ENCODE measurements at regions not wholly inside any gene's neighbourhood (a gene's known extent, or its start where the extent isn't known, plus 50 kb on each side); places are given as distances from the start of the nearest gene placed in this dataset.

- no peaks in the 10 kb centered on the region for H3K9me3 ChIP-seq (ENCODE audit: control insufficient read depth in 2 of 2, low read length in 2 of 2)
- H3K4me3 ChIP-seq (ENCODE audit: low read length in 2 of 2) = no peak overlapping the region
- no peaks in the 10 kb centered on the region for H3K27me3 ChIP-seq (ENCODE audit: control insufficient read depth in 1 of 2, insufficient read depth in 2 of 2, low read length in 2 of 2)
- no peak overlapping the region for H3K27ac ChIP-seq (ENCODE audit: low read length)
- no peaks in the 10 kb centered on the region for H3K4me1 ChIP-seq (ENCODE audit: control insufficient read depth, insufficient read depth, low read length)
- no peak overlapping the region for H3K9ac ChIP-seq (ENCODE audit: low read length in 2 of 2)
- no peaks in the 10 kb centered on the region for H3K36me3 ChIP-seq (ENCODE audit: control insufficient read depth in 2 of 2, insufficient read depth in 2 of 2, low read length in 2 of 2)
These were observed 92.7 kb upstream of the ETAA1 start for GRCh38 chr2:67304300-67304890.

GRCh38 chr2:67309281-67309680 lies 87.9 kb upstream of the ETAA1 start:
- Histone ChIP-seq H3K36me3 (ENCODE audit: control insufficient read depth in 2 of 2, insufficient read depth in 2 of 2, low read length in 2 of 2) (no peaks in the 10 kb centered on the region), H3K4me3 (ENCODE audit: low read length in 2 of 2) (no peak overlapping the region), H3K9ac (ENCODE audit: low read length in 2 of 2) (no peak overlapping the region), H3K27me3 (ENCODE audit: control insufficient read depth in 1 of 2, insufficient read depth in 2 of 2, low read length in 2 of 2) (no peaks in the 10 kb centered on the region), H3K4me1 (ENCODE audit: control insufficient read depth, insufficient read depth, low read length) (peaks cover 3% of the 10 kb centered on the region), H3K9me3 (ENCODE audit: control insufficient read depth in 2 of 2, low read length in 2 of 2) (no peaks in the 10 kb centered on the region), H3K27ac (ENCODE audit: low read length) (no peak overlapping the region)

GRCh38 chr2:67311536-67311935 lies 85.6 kb upstream of the ETAA1 start:
- H3K4me1 ChIP-seq (ENCODE audit: control insufficient read depth, insufficient read depth, low read length) = peaks cover 3% of the 10 kb centered on the region
- no peak overlapping the region for H3K4me3 ChIP-seq (ENCODE audit: low read length in 2 of 2)
- no peaks in the 10 kb centered on the region for H3K36me3 ChIP-seq (ENCODE audit: control insufficient read depth in 2 of 2, insufficient read depth in 2 of 2, low read length in 2 of 2)
- H3K27ac ChIP-seq (ENCODE audit: low read length) = no peak overlapping the region
- no peak overlapping the region for H3K9ac ChIP-seq (ENCODE audit: low read length in 2 of 2)
- no peaks in the 10 kb centered on the region for H3K9me3 ChIP-seq (ENCODE audit: control insufficient read depth in 2 of 2, low read length in 2 of 2)
- no peaks in the 10 kb centered on the region for H3K27me3 ChIP-seq (ENCODE audit: control insufficient read depth in 1 of 2, insufficient read depth in 2 of 2, low read length in 2 of 2)

GRCh38 chr2:67312871-67313270 lies 84.3 kb upstream of the ETAA1 start:
- Histone ChIP-seq H3K4me3 (ENCODE audit: low read length in 2 of 2) (no peak overlapping the region), H3K4me1 (ENCODE audit: control insufficient read depth, insufficient read depth, low read length) (peaks cover 3% of the 10 kb centered on the region), H3K9me3 (ENCODE audit: control insufficient read depth in 2 of 2, low read length in 2 of 2) (no peaks in the 10 kb centered on the region)

GRCh38 chr2:67313536-67313935 lies 83.6 kb upstream of the ETAA1 start:
- Histone ChIP-seq H3K27ac (ENCODE audit: low read length) (no peak overlapping the region), H3K27me3 (ENCODE audit: control insufficient read depth in 1 of 2, insufficient read depth in 2 of 2, low read length in 2 of 2) (no peaks in the 10 kb centered on the region), H3K9me3 (ENCODE audit: control insufficient read depth in 2 of 2, low read length in 2 of 2) (no peaks in the 10 kb centered on the region), H3K4me1 (ENCODE audit: control insufficient read depth, insufficient read depth, low read length) (peaks cover 3% of the 10 kb centered on the region), H3K4me3 (ENCODE audit: low read length in 2 of 2) (no peak overlapping the region), H3K36me3 (ENCODE audit: control insufficient read depth in 2 of 2, insufficient read depth in 2 of 2, low read length in 2 of 2) (no peaks in the 10 kb centered on the region), H3K9ac (ENCODE audit: low read length in 2 of 2) (no peak overlapping the region)

More at GRCh38 chr2:67312871-67313270, 84.3 kb upstream of the ETAA1 start:
- Histone ChIP-seq H3K36me3 (ENCODE audit: control insufficient read depth in 2 of 2, insufficient read depth in 2 of 2, low read length in 2 of 2) (no peaks in the 10 kb centered on the region), H3K27me3 (ENCODE audit: control insufficient read depth in 1 of 2, insufficient read depth in 2 of 2, low read length in 2 of 2) (no peaks in the 10 kb centered on the region), H3K27ac (ENCODE audit: low read length) (no peak overlapping the region), H3K9ac (ENCODE audit: low read length in 2 of 2) (no peak overlapping the region)

- Histone ChIP-seq H3K9ac (ENCODE audit: low read length in 2 of 2) (no peak overlapping the region), H3K9me3 (ENCODE audit: control insufficient read depth in 2 of 2, low read length in 2 of 2) (no peaks in the 10 kb centered on the region), H3K27ac (ENCODE audit: low read length) (no peak overlapping the region), H3K4me3 (ENCODE audit: low read length in 2 of 2) (no peak overlapping the region), H3K36me3 (ENCODE audit: control insufficient read depth in 2 of 2, insufficient read depth in 2 of 2, low read length in 2 of 2) (no peaks in the 10 kb centered on the region), H3K4me1 (ENCODE audit: control insufficient read depth, insufficient read depth, low read length) (peaks cover 6% of the 10 kb centered on the region), H3K27me3 (ENCODE audit: control insufficient read depth in 1 of 2, insufficient read depth in 2 of 2, low read length in 2 of 2) (no peaks in the 10 kb centered on the region)
These were observed 79.1 kb upstream of the ETAA1 start for GRCh38 chr2:67318031-67318430.

GRCh38 chr2:67318563-67318962 lies 78.6 kb upstream of the ETAA1 start:
- H3K9ac ChIP-seq (ENCODE audit: low read length in 2 of 2) = no peak overlapping the region
- peaks cover 6% of the 10 kb centered on the region for H3K4me1 ChIP-seq (ENCODE audit: control insufficient read depth, insufficient read depth, low read length)
- H3K36me3 ChIP-seq (ENCODE audit: control insufficient read depth in 2 of 2, insufficient read depth in 2 of 2, low read length in 2 of 2) = no peaks in the 10 kb centered on the region
- H3K9me3 ChIP-seq (ENCODE audit: control insufficient read depth in 2 of 2, low read length in 2 of 2) = no peaks in the 10 kb centered on the region
- no peak overlapping the region for H3K4me3 ChIP-seq (ENCODE audit: low read length in 2 of 2)
- H3K27me3 ChIP-seq (ENCODE audit: control insufficient read depth in 1 of 2, insufficient read depth in 2 of 2, low read length in 2 of 2) = no peaks in the 10 kb centered on the region
- H3K27ac ChIP-seq (ENCODE audit: low read length) = no peak overlapping the region

GRCh38 chr2:67318993-67319481 lies 78.1 kb upstream of the ETAA1 start:
- Histone ChIP-seq H3K36me3 (ENCODE audit: control insufficient read depth in 2 of 2, insufficient read depth in 2 of 2, low read length in 2 of 2) (no peaks in the 10 kb centered on the region), H3K9ac (ENCODE audit: low read length in 2 of 2) (no peak overlapping the region), H3K4me1 (ENCODE audit: control insufficient read depth, insufficient read depth, low read length) (peaks cover 6% of the 10 kb centered on the region), H3K27me3 (ENCODE audit: control insufficient read depth in 1 of 2, insufficient read depth in 2 of 2, low read length in 2 of 2) (no peaks in the 10 kb centered on the region), H3K27ac (ENCODE audit: low read length) (no peak overlapping the region), H3K4me3 (ENCODE audit: low read length in 2 of 2) (no peak overlapping the region), H3K9me3 (ENCODE audit: control insufficient read depth in 2 of 2, low read length in 2 of 2) (no peaks in the 10 kb centered on the region)

GRCh38 chr2:67320861-67321587 lies 76.1 kb upstream of the ETAA1 start:
- Histone ChIP-seq H3K4me1 (ENCODE audit: control insufficient read depth, insufficient read depth, low read length) (peaks cover 6% of the 10 kb centered on the region), H3K9me3 (ENCODE audit: control insufficient read depth in 2 of 2, low read length in 2 of 2) (no peaks in the 10 kb centered on the region), H3K9ac (ENCODE audit: low read length in 2 of 2) (no peak overlapping the region), H3K27ac (ENCODE audit: low read length) (peak overlapping the region; percentile 56), H3K27me3 (ENCODE audit: control insufficient read depth in 1 of 2, insufficient read depth in 2 of 2, low read length in 2 of 2) (no peaks in the 10 kb centered on the region), H3K4me3 (ENCODE audit: low read length in 2 of 2) (no peak overlapping the region), H3K36me3 (ENCODE audit: control insufficient read depth in 2 of 2, insufficient read depth in 2 of 2, low read length in 2 of 2) (no peaks in the 10 kb centered on the region)

GRCh38 chr2:67321588-67321903 lies 75.6 kb upstream of the ETAA1 start:
- H3K27ac ChIP-seq (ENCODE audit: low read length) = peak overlapping the region; percentile 56
- H3K4me1 ChIP-seq (ENCODE audit: control insufficient read depth, insufficient read depth, low read length) = peaks cover 6% of the 10 kb centered on the region
- H3K27me3 ChIP-seq (ENCODE audit: control insufficient read depth in 1 of 2, insufficient read depth in 2 of 2, low read length in 2 of 2) = no peaks in the 10 kb centered on the region
- no peaks in the 10 kb centered on the region for H3K9me3 ChIP-seq (ENCODE audit: control insufficient read depth in 2 of 2, low read length in 2 of 2)
- H3K36me3 ChIP-seq (ENCODE audit: control insufficient read depth in 2 of 2, insufficient read depth in 2 of 2, low read length in 2 of 2) = no peaks in the 10 kb centered on the region
- H3K9ac ChIP-seq (ENCODE audit: low read length in 2 of 2) = no peak overlapping the region
- H3K4me3 ChIP-seq (ENCODE audit: low read length in 2 of 2) = no peak overlapping the region

- Histone ChIP-seq H3K9ac (ENCODE audit: low read length in 2 of 2) (peak overlapping the region in 1 of 2 donors; percentile 43), H3K27ac (ENCODE audit: low read length) (peak overlapping the region; percentile 56), H3K36me3 (ENCODE audit: control insufficient read depth in 2 of 2, insufficient read depth in 2 of 2, low read length in 2 of 2) (no peaks in the 10 kb centered on the region), H3K27me3 (ENCODE audit: control insufficient read depth in 1 of 2, insufficient read depth in 2 of 2, low read length in 2 of 2) (no peaks in the 10 kb centered on the region), H3K9me3 (ENCODE audit: control insufficient read depth in 2 of 2, low read length in 2 of 2) (no peaks in the 10 kb centered on the region), H3K4me3 (ENCODE audit: low read length in 2 of 2) (peak overlapping the region in 1 of 2 donors; percentile 44), H3K4me1 (ENCODE audit: control insufficient read depth, insufficient read depth, low read length) (peaks cover 6% of the 10 kb centered on the region)
These were observed 74.7 kb upstream of the ETAA1 start for GRCh38 chr2:67322353-67323001.
